ENCODE measurements at regions not wholly inside any gene's neighbourhood (a gene's known extent, or its start where the extent isn't known, plus 50 kb on each side); places are given as distances from the start of the nearest gene placed in this dataset.
"Not testable (repeated sequence)": the region's sequence is repeated elsewhere in the genome, so short reads cannot be mapped to it uniquely, and the experiment has no call there.

DNA sequence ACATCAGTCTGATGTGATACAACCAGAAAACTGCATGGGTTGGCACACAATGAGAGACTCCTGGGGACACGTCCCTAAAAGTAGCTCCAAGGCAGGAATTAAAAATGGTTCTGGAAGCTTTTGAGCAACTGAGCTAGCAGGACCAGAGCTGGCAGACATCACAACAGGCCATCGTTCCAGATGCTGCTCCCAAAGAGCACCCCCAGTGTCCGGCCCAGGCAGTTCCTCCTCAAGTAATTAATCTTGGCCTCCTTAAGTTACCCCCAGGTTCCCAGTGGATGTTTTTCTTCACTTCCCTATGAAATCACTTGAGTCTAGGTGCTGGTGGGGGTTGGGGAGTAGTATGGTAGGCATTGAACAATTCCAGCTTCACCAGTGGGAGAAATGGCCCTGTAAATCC is 711.6 kb downstream of the MECOM start:
- H3K36me3 ChIP-seq = no peaks in the 10 kb centered on the region
- intact Hi-C loops (cut with DNase I) = no loop called here
- H3K4me1 ChIP-seq = no peaks in the 10 kb centered on the region
- TF ChIP-seq CTCF (IDR thresholded peaks at IDR 0.05) = no peak
- H3K27ac ChIP-seq = no peak overlapping the region
- H3K4me3 ChIP-seq = no peak overlapping the region
- ATAC-seq (no peak), DNase-seq (no peak)
- H3K9me3 ChIP-seq = no peaks in the 10 kb centered on the region
- no peaks in the 10 kb centered on the region for H3K27me3 ChIP-seq

GRCh38 chr3:168951368-168951767 is 712.1 kb downstream of the MECOM start:
- Histone ChIP-seq H3K27me3 (no peaks in the 10 kb centered on the region), H3K4me1 (no peaks in the 10 kb centered on the region), H3K27ac (no peak overlapping the region), H3K36me3 (no peaks in the 10 kb centered on the region), H3K4me3 (no peak overlapping the region), H3K9me3 (no peaks in the 10 kb centered on the region)
- intact Hi-C loops (cut with DNase I) = no loop called here
- no peak for TF ChIP-seq CTCF (IDR thresholded peaks at IDR 0.05)
- DNase-seq (no peak), ATAC-seq (no peak)

- H3K4me1 ChIP-seq = no peaks in the 10 kb centered on the region
- DNase-seq = no peak
These were observed 712.9 kb downstream of the MECOM start for GRCh38 chr3:168950622-168951021.

GRCh38 chr3:168939651-168940238 is 723.8 kb downstream of the MECOM start:
- no peak for ATAC-seq
- Histone ChIP-seq H3K36me3 (no peaks in the 10 kb centered on the region), H3K27ac (no peak overlapping the region), H3K9me3 (no peaks in the 10 kb centered on the region), H3K4me1 (no peaks in the 10 kb centered on the region), H3K27me3 (no peaks in the 10 kb centered on the region), H3K4me3 (no peak overlapping the region)
- DNase-seq = no peak
- no peak for TF ChIP-seq CTCF (IDR thresholded peaks at IDR 0.05)
- intact Hi-C loops (cut with DNase I) = no loop called here

More at GRCh38 chr3:168950622-168951021, 712.9 kb downstream of the MECOM start:
- H3K27ac ChIP-seq = no peak overlapping the region
- intact Hi-C loops (cut with DNase I) = no loop called here
- no peaks in the 10 kb centered on the region for H3K27me3 ChIP-seq
- no peaks in the 10 kb centered on the region for H3K36me3 ChIP-seq
- no peaks in the 10 kb centered on the region for H3K9me3 ChIP-seq
- no peak overlapping the region for H3K4me3 ChIP-seq
- no peak for ATAC-seq
- no peak for TF ChIP-seq CTCF (IDR thresholded peaks at IDR 0.05)

- Histone ChIP-seq H3K36me3 (no peaks in the 10 kb centered on the region), H3K4me3 (no peak overlapping the region), H3K9me3 (no peaks in the 10 kb centered on the region), H3K4me1 (no peaks in the 10 kb centered on the region), H3K27ac (no peak overlapping the region), H3K27me3 (no peaks in the 10 kb centered on the region)
- TF ChIP-seq CTCF (IDR thresholded peaks at IDR 0.05) = no peak
- intact Hi-C loops (cut with DNase I) = no loop called here
- ATAC-seq (no peak), DNase-seq (no peak)
These were observed 729.9 kb downstream of the MECOM start for GRCh38 chr3:168933614-168934013.

DNA sequence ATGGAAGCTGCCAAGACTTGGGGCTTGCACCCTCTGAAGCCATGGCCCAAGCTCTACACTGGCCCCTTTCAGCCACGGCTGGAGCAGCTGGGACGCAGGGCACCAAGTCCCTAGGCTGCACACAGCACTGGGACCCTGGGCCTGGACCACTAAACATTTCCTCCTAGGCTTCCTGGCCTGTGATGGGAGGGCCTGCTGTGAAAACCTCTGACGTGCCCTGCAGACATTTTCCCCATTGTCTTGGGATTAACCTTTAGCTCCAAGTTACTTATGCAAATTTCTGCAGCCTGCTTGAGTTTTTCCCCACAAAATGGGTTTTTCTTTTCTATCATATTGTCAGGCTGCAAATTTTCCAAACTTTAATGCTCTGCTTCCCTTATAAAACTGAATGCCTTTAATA is 733.5 kb downstream of the MECOM start:
- H3K27me3 ChIP-seq; H3K36me3 ChIP-seq; ATAC-seq; DNase-seq; H3K4me1 ChIP-seq; H3K27ac ChIP-seq; H3K9me3 ChIP-seq; H3K4me3 ChIP-seq; intact Hi-C loops (cut with DNase I): not testable (repeated sequence)
